Panc1 (cell line): ENCODE measurements at regions not wholly inside any gene's neighbourhood (a gene's known extent, or its start where the extent isn't known, plus 50 kb on each side); places are given as distances from the start of the nearest gene placed in this dataset.

Source experiments
- CTCF ChIP-seq: fragments of 450-650 bp; IDR thresholded peaks from 2 replicates; pipeline ENCODE4 v1.5.1; 2017; ENCODE audit warnings: mild to moderate bottlenecking
- POLR2AphosphoS5 ChIP-seq: IDR thresholded peaks from 2 replicates; pipeline ENCODE4 v1.6.1; 2012; ENCODE audit warnings: mild to moderate bottlenecking, low read depth, low read length, moderate library complexity

GRCh38 chr2:52895726-52896340 lies 871.8 kb upstream of the CHAC2 start:
- no peak for TF ChIP-seq POLR2AphosphoS5
- no peak for TF ChIP-seq CTCF
